H1 (cell line): ENCODE measurements at regions not wholly inside any gene's neighbourhood (a gene's known extent, or its start where the extent isn't known, plus 50 kb on each side); places are given as distances from the start of the nearest gene placed in this dataset.

ENCODE experiments used
- BACH1 ChIP-seq: IDR thresholded peaks from 2 replicates; pipeline ENCODE4 v1.6.1; 2012; ENCODE audit warnings: low read length, improper control_type of control experiment
- GTF2F1 ChIP-seq: IDR thresholded peaks from 2 replicates; pipeline ENCODE4 v1.6.1; 2012; ENCODE audit warnings: low read depth, low read length, improper control_type of control experiment, borderline replicate concordance
- HDAC2 ChIP-seq, 2 experiments: fragments of 300-600 bp in 1 of 2; sonication (generic) in 1 of 2; IDR thresholded peaks; 2 replicates each; pipeline ENCODE4 v1.6.1; 2011 to 2012; ENCODE audit warnings: low read depth in 2 of 2, low read length in 2 of 2, mild to moderate bottlenecking in 2 of 2, moderate library complexity in 2 of 2, borderline replicate concordance in 1 of 2, inconsistent platforms in 1 of 2
- NANOG ChIP-seq: IDR thresholded peaks from 2 replicates; pipeline ENCODE4 v1.6.1; 2011; ENCODE audit warnings: low read length, low read depth, mild to moderate bottlenecking, inconsistent platforms; ENCODE audit not compliant: insufficient read depth, poor library complexity, severe bottlenecking
- SIX5 ChIP-seq: IDR thresholded peaks from 2 replicates; pipeline ENCODE4 v1.6.1; 2011; ENCODE audit warnings: mild to moderate bottlenecking, low read depth, low read length
- TAF1 ChIP-seq: IDR thresholded peaks from 2 replicates; pipeline ENCODE4 v1.6.1; 2011; ENCODE audit warnings: mild to moderate bottlenecking, low read depth, low read length
- TF ChIP-seq, protein P1 (sequence below), 3 experiments: IDR thresholded peaks; 1 replicate in 2 of 3; 2 replicates in 1 of 3; pipeline versions ENCODE4 v1.5.1 to v1.6.1; 2011; ENCODE audit warnings: low read length in 3 of 3, mild to moderate bottlenecking in 3 of 3, inconsistent platforms in 2 of 3, low read depth in 1 of 3, moderate library complexity in 1 of 3; ENCODE audit not compliant: insufficient read depth in 1 of 3; ENCODE audit errors: control extremely low read depth in 1 of 3

DNA sequence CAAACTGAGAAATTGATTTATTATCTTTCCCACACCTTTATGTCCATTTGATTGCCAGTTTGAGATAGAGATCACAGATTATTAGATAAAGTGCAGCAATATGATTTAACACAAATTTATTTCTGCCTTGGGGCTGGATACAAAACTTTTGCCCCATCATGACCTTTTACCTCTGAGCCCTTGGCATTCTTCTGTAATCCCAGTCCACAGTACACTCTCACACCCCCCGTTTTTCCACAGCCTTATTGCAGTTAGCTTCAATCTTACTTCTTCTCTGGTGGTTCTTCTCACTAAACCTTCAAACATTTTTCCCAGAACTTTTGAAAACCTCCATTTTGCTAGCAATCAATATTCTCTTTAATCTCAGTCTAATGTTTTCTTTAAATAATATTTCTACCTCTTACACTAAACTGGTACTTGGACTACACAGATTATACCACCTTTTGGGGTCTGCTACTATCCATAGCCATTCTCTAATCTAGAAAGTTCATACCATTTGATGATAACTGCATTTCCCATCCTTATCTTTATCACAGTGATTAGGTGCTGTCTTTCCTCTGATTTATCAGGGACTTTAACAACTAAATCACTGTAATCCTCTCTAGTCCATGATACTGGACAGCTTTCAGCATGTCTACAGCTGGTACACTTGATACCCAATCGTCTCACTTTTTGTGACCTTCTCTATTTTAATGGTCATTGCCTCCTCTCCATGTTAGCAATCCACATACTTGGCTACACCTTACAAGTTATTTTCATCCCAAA is 186.7 kb upstream of the PDE3A start (continued):
- no peak for TF ChIP-seq NANOG
- no peak for TF ChIP-seq BACH1
- TF ChIP-seq SIX5 = no peak
- TF ChIP-seq HDAC2 (IDR thresholded peaks at IDR 0.05; ENCODE audit: borderline replicate concordance in 1 of 2, low read depth in 2 of 2, low read length in 2 of 2) = no peak
- no peak for TF ChIP-seq GTF2F1
- TF ChIP-seq, protein P1, sequence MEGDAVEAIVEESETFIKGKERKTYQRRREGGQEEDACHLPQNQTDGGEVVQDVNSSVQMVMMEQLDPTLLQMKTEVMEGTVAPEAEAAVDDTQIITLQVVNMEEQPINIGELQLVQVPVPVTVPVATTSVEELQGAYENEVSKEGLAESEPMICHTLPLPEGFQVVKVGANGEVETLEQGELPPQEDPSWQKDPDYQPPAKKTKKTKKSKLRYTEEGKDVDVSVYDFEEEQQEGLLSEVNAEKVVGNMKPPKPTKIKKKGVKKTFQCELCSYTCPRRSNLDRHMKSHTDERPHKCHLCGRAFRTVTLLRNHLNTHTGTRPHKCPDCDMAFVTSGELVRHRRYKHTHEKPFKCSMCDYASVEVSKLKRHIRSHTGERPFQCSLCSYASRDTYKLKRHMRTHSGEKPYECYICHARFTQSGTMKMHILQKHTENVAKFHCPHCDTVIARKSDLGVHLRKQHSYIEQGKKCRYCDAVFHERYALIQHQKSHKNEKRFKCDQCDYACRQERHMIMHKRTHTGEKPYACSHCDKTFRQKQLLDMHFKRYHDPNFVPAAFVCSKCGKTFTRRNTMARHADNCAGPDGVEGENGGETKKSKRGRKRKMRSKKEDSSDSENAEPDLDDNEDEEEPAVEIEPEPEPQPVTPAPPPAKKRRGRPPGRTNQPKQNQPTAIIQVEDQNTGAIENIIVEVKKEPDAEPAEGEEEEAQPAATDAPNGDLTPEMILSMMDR (IDR thresholded peaks at IDR 0.05; ENCODE audit: control extremely low read depth in 1 of 3, insufficient read depth in 1 of 3, low read depth in 1 of 3, low read length in 3 of 3) = no peak
- no peak for TF ChIP-seq TAF1
